T1000 (cell line): ENCODE measurements at regions not wholly inside any gene's neighbourhood (a gene's known extent, or its start where the extent isn't known, plus 50 kb on each side); places are given as distances from the start of the nearest gene placed in this dataset.
"Not testable (repeated sequence)": the region's sequence is repeated elsewhere in the genome, so short reads cannot be mapped to it uniquely, and the experiment has no call there.

Experiments used
- DNase-seq: peaks from one replicate; lab custom pipeline; 2025; ENCODE audit warnings: mixed read lengths; lab: John Stamatoyannopoulos, UW

DNA sequence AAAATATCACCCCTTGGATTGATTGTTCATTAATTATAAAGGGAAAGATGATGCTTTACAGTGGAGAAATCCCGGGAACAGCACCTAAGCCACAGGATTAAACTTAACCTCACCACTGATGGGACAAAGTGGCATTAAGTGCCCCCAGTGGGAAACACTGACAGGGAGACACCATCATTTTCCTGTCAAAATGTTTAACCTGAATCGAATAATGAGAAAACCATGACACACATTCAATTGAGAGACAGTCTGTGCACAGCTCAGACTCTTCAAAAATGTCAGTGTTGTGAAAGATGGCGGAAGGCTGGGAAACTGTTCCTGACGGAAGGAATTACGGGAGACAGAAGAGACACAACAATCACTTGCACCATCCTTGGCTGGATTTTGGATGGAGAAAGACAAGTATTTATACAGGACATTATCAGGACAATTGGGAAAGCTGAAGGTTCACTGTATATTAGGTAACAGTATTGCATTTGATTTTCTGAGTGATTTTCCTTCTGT lies 111.8 kb upstream of the ASB18 start:
- DNase-seq, result no peak

GRCh38 chr2:236376566-236377244 lies 112.5 kb upstream of the ASB18 start:
- no peak for DNase-seq

- DNase-seq, result no peak
Measured at GRCh38 chr2:236380051-236380612, 115.9 kb upstream of the ASB18 start.

- DNase-seq, result not testable (repeated sequence)
Measured at GRCh38 chr2:236381253-236381652, 117.0 kb upstream of the ASB18 start.

DNA sequence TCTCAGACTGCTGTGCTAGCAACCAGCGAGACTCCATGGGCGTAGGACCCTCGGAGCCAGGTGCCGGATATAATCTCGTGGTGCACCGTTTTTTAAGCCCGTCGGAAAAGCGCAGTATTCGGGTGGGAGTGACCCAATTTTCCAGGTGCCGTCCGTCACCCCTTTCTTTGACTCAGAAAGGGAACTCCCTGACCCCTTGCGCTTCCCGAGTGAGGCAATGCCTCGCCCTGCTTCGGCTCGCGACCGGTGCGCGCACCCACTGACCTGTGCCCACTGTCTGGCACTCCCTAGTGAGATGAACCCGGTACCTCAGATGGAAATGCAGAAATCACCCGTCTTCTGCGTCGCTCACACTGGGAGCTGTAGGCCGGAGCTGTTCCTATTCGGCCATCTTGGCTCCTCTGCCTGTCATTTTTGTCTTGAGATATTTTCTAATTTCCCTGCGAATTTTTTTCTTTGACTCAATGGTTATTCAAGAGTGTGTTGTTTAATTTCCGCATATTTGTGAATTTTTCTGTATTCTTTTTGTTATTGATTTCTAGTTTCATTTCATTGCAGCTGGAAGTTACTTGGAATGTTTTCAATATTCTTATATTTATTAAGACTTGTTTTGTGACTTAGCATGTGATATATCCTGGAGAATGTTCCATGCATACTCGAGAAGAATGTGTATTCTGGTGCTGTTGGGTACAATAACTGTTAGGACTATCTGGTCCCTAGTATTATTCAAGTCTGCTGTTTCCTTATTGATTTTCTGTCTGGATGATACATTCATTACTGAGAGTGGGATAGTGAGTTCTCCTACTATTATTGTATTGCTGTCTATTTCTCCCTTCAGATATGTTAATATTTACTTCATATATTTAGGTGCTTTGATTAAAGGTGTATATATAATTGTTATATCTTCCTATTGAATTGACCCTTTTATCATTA lies 125.3 kb upstream of the ASB18 start:
- not testable (repeated sequence) for DNase-seq

- no peak for DNase-seq
Measured at GRCh38 chr2:236393101-236393500, 128.9 kb upstream of the ASB18 start.

GRCh38 chr2:236393581-236393980 lies 129.4 kb upstream of the ASB18 start:
- DNase-seq, result no peak

DNA sequence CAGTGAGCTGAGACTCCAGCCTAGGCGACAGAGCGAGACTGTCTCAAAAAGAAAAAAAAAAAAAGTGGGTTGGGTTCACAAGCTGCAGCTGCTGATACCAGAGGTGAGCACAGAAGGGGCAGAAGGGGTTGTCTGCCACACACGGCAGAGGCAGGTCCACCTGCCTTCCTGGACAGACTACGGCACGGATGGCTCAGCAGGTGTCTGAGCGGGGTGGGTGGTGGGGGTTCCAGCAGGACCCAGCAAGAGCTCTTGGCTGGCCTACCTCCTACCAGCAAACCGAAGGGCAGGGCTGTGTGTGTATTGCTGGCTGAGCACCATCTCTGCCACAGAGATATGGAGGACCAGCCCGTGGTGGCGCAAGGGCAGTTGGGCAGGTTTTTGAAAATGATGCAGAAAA lies 130.4 kb upstream of the ASB18 start:
- no peak for DNase-seq

DNA sequence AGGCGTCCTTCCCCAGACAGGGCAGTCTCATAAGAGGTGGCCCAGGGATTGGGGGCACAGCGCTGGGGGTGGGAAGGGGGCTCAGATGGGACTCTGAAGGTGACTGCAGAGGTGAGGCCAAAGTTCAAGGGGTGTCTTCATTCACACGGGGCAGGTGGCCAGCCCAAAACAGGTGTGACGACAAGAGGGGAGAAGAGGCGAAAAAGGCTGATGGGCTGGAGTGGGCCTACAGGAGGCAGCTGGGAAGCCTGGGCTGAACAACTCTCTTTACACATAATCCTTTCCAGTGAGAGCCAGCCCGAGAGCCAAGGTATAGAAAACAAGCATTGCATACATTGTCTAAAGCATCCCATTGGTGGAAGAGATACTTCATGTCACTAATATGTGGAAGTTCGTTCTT lies 130.9 kb upstream of the ASB18 start:
- no peak for DNase-seq

DNA sequence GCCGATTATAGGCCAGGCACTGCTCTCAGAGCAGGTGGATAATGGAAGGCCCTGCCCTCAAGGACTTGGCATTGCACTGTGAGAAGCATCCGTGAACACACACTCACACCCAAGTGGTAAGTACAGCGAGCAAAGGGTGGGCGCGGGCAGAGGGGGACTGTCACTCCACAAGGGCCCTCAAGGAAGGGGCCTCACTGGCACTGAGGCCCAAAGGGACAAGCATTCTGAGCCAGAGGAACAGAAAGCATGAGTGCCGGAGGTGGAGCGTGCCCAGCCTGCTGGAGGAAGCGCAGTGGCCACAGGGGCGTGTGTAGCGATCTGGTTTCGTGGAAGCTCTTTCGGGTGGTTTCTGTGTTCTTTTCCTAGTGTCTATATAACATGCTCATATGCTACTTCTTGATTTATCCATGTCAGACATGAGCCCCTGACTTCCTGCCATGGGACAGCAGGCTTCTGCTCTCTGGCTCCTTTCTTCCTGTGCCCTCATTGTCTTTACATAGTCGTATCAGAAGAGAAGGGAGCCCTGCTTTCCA lies 132.7 kb upstream of the ASB18 start:
- no peak for DNase-seq

GRCh38 chr2:236397681-236398080 lies 133.5 kb upstream of the ASB18 start:
- DNase-seq, result no peak

DNA sequence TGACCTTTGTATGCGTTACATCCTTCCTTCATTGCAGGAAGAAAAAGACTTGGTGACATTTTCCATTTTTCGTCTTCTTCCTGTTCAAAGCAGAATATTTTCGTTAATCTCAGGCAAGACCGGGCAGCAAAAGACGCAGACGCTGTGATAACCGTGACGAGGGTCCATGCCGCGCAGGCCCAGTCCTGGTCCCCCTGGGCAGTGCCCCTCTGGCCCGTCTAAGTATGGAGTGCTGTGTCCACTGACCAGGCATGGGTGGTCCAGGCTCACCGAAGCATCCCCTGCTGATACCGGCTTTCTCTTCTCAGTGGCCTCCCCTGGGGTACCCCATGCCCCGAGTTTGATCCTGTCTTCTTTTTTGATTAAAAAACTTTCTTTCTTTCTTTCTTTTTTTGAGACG lies 135.2 kb upstream of the ASB18 start:
- no peak for DNase-seq

GRCh38 chr2:236400046-236400574 lies 135.9 kb upstream of the ASB18 start:
- no peak for DNase-seq

GRCh38 chr2:236400594-236401360 lies 136.6 kb upstream of the ASB18 start:
- DNase-seq, result no peak

DNA sequence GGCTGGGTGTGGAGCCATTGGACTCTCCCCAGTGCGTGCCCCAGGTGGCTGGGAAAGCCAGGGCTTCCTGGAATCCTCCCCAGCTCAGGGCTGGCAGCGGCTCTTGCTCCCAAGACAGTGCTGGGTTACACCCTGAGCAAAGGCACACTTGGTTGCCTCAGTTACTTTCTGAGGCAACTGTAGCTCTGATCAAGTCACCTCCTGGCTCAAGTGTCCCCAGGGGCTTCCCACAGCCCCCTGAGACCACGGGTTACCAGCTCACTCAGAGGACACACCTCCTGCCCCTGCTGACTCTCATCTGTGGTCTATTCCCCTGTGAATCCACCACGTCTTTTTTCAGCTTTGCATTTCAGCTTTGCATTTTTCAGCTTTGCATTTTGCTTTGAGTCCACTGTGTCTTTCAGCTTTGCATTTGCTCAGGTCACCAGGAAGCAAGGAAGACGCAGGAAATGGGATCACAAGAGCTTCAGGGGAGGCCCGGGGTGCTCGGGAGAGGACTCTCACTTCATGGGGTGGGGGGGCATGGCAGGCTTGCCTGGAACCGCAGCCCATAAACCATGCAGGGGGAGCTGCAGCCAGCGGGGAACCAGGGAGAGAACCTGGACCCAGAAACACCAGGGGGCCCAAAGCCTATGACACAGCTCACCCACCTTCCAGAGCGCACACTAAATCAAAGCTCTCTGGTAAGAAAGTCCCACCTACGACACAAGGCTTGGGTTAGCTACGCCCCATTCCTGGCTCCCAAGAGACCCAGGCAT lies 138.0 kb upstream of the ASB18 start:
- DNase-seq, result no peak

DNA sequence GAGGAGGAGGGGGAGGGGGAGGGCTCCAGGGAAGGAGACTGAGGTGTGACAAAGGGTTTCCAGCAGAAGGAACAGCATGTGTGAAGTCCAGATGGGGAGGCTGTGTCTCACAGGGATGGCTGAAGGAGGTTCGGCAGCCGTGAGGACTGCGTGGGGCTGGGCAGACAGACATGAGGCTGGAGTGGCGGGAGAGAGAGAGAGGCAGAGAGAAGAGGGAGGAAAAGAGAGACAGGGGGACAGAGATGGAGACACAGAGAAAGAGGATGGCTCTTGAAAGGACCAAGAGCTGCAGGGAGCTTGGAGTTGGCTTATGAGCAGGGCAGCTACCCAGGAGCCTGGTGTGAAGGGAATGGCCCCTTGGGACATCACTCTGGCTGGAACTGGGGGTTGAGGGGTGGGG lies 138.9 kb upstream of the ASB18 start:
- DNase-seq, result no peak

- DNase-seq, result no peak
Measured at GRCh38 chr2:236403811-236404210, 139.6 kb upstream of the ASB18 start.

- no peak for DNase-seq
Measured at GRCh38 chr2:236404346-236404745, 140.1 kb upstream of the ASB18 start.

DNA sequence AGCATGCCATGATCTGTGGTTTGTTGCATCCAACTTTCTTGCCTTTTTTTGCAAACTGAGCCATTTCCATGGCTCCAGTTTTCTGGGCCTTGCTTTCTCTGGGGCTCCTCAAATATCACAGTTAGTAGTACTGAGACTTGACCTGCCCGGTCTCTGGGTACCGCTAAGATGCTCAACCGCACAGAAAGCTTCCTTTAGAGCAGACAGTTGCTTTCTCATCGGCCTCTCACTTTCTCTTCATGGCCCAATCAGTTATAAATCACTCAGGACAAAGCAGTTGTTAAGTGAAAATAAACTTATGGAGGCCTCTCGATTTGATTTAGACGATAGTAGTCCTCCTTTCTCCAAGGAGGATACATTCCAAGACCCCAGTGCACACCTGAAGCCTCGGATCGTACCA lies 141.2 kb upstream of the ASB18 start:
- no peak for DNase-seq

DNA sequence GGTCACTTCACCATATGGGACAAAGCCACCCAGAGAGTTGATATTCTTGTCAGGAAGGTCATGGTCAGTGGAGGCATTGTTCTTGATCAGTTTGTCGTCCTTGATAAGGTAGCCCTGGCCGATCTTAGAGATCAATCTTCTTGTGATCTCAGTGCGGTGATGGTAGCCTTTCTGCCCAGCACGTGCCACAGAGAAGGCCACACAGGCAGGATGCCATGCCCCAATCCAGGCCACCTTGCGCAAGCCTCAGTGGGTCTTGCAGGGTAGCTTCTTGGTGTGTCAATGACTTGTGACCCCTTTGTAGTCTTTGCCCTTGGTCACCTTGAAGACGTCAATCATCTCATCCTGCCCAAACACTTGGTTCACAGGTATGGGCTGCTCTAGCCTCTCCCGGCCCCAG lies 143.9 kb upstream of the ASB18 start:
- DNase-seq, result no peak

GRCh38 chr2:236408786-236409185 lies 144.6 kb upstream of the ASB18 start:
- no peak for DNase-seq
